Keratinocyte (primary cell): ENCODE measurements at regions not wholly inside any gene's neighbourhood (a gene's known extent, or its start where the extent isn't known, plus 50 kb on each side); places are given as distances from the start of the nearest gene placed in this dataset.

ENCODE experiments used
- EZH2 ChIP-seq: IDR thresholded peaks from one replicate; pipeline ENCODE4 v1.6.1; 2012; ENCODE audit warnings: inconsistent platforms, mild to moderate bottlenecking, low read length, moderate library complexity
- TF ChIP-seq, protein P1 (sequence below), 3 experiments: IDR thresholded peaks in 1 of 3; conservative IDR thresholded peaks in 1 of 3; optimal IDR thresholded peaks in 1 of 3; 2 replicates in 2 of 3; 3 replicates in 1 of 3; pipeline versions ENCODE3 to v1.5.1; 2011; ENCODE audit warnings: low read length in 3 of 3, mild to moderate bottlenecking in 3 of 3, moderate library complexity in 2 of 3, control low read depth in 1 of 3, inconsistent platforms in 1 of 3; ENCODE audit not compliant: insufficient read depth in 2 of 3; ENCODE audit errors: extremely low read depth in 1 of 3

DNA sequence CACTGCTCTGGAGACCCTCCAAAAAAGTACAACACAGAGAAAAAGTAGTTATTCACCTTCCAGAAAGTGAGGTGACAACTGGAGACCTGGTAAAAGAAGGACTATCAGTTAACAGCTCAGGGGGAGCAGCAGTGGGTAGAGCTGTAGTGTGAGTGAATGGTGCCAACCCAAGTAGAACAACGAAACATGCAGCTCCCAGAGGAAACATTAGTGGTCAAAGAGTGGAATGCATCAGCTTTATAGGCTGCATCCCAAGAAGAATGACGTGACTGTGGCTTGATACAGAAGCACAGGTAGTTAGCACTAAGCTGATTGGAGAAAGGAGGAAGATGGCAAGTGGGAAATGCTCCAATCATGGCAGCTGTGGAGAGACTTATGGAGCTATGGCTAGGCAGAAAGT, 275.7 kb upstream of the CAMK1G start:
- TF ChIP-seq, protein P1, sequence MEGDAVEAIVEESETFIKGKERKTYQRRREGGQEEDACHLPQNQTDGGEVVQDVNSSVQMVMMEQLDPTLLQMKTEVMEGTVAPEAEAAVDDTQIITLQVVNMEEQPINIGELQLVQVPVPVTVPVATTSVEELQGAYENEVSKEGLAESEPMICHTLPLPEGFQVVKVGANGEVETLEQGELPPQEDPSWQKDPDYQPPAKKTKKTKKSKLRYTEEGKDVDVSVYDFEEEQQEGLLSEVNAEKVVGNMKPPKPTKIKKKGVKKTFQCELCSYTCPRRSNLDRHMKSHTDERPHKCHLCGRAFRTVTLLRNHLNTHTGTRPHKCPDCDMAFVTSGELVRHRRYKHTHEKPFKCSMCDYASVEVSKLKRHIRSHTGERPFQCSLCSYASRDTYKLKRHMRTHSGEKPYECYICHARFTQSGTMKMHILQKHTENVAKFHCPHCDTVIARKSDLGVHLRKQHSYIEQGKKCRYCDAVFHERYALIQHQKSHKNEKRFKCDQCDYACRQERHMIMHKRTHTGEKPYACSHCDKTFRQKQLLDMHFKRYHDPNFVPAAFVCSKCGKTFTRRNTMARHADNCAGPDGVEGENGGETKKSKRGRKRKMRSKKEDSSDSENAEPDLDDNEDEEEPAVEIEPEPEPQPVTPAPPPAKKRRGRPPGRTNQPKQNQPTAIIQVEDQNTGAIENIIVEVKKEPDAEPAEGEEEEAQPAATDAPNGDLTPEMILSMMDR (optimal IDR thresholded peaks at IDR 0.05 in 1 of 3, IDR thresholded peaks at IDR 0.05 in 1 of 3, conservative IDR thresholded peaks at IDR 0.05 in 1 of 3; ENCODE audit: extremely low read depth in 1 of 3, insufficient read depth in 2 of 3, low read length in 3 of 3): no peak
- no peak for TF ChIP-seq EZH2
